Prostate gland (tissue), 2 donors: ENCODE measurements at regions not wholly inside any gene's neighbourhood (a gene's known extent, or its start where the extent isn't known, plus 50 kb on each side); places are given as distances from the start of the nearest gene placed in this dataset.

Source experiments
- POLR2A ChIP-seq: fragments of 450-650 bp; IDR thresholded peaks from one replicate; pipeline ENCODE4 v1.6.1; 2016; ENCODE audit warnings: antibody characterized with exemption, mild to moderate bottlenecking
- TF ChIP-seq, protein P1 (sequence below), 4 experiments: fragments of 200-600 bp in 2 of 4; fragments of 450-650 bp in 2 of 4; sonication (generic) in 2 of 4; IDR thresholded peaks; 1 replicate in 3 of 4; 2 replicates in 1 of 4; pipeline ENCODE4 v1.5.1; 2016 to 2019; ENCODE audit warnings: antibody characterized with exemption in 4 of 4, mild to moderate bottlenecking in 2 of 4, moderate library complexity in 2 of 4

DNA sequence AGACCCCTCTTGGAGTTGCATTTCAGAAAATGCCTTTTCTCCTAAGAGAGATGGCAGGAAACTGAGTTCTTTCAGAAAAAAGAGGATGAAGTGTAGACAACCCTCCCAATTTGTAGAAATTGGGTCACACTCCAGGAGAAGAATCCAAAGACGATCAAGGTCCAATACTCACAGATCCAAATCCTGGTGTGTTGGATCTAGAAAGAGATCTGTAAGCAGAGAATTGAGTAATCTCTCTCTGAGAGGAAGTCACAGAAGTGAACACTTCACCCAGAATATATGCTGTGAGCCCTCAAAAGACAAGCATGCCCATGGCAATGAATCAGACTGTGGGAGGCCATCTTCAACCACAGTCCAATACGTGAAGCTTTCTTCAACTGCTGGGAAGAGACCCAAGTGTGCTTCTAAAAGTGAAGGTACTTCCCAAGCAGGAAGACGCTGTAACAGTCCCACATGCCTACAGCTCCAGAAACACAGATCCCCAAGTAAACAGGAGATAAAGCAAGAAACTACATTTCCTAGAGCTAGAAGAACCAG is 182.7 kb downstream of the SMC2 start:
- TF ChIP-seq, protein P1, sequence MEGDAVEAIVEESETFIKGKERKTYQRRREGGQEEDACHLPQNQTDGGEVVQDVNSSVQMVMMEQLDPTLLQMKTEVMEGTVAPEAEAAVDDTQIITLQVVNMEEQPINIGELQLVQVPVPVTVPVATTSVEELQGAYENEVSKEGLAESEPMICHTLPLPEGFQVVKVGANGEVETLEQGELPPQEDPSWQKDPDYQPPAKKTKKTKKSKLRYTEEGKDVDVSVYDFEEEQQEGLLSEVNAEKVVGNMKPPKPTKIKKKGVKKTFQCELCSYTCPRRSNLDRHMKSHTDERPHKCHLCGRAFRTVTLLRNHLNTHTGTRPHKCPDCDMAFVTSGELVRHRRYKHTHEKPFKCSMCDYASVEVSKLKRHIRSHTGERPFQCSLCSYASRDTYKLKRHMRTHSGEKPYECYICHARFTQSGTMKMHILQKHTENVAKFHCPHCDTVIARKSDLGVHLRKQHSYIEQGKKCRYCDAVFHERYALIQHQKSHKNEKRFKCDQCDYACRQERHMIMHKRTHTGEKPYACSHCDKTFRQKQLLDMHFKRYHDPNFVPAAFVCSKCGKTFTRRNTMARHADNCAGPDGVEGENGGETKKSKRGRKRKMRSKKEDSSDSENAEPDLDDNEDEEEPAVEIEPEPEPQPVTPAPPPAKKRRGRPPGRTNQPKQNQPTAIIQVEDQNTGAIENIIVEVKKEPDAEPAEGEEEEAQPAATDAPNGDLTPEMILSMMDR (IDR thresholded peaks at IDR 0.05): no peak
- TF ChIP-seq POLR2A: no peak
